Right lobe of liver (tissue), 6 donors: ENCODE measurements at regions not wholly inside any gene's neighbourhood (a gene's known extent, or its start where the extent isn't known, plus 50 kb on each side); places are given as distances from the start of the nearest gene placed in this dataset.

ENCODE experiments used
- ATAC-seq, 4 donors: fragments of 200-7000 bp; cut with Tn5 transposase; one replicate each; pipeline ENCODE4 v1.9.1; 2020; ENCODE audit warnings: mild to moderate bottlenecking in 4 of 4, moderate library complexity in 4 of 4
- DNase-seq, 3 donors: peaks; one replicate each; pipeline ENCODE4 v3.0.0-alpha.2; 2020
- H3K27ac ChIP-seq, 3 donors: fragments of 200-600 bp; one replicate each; pipeline ENCODE4 v1.8.0; 2022
- H3K27me3 ChIP-seq, 2 donors: fragments of 200-600 bp; one replicate each; pipeline ENCODE4 v1.8.0; 2022
- H3K36me3 ChIP-seq, 4 donors: fragments of 200-600 bp; sonication (generic) in 1 of 4; one replicate each; pipeline versions ENCODE4 v1.5.1 to v1.8.0; 2017 to 2022; ENCODE audit warnings: control low read depth in 1 of 4
- H3K4me1 ChIP-seq, 4 donors: fragments of 200-600 bp; sonication (generic) in 1 of 4; one replicate each; pipeline versions ENCODE4 v1.5.1 to v1.8.0; 2017 to 2022; ENCODE audit warnings: control low read depth in 1 of 4
- H3K4me3 ChIP-seq, 3 donors: fragments of 200-600 bp; one replicate each; pipeline ENCODE4 v1.8.0; 2022
- H3K9me3 ChIP-seq, 4 donors: fragments of 200-600 bp; sonication (generic) in 1 of 4; one replicate each; pipeline versions ENCODE4 v1.5.1 to v1.8.0; 2017 to 2022; ENCODE audit warnings: control low read depth in 1 of 4
- POLR2A ChIP-seq: fragments of 450-650 bp; IDR thresholded peaks from one replicate; pipeline ENCODE4 v1.6.1; 2017; ENCODE audit warnings: antibody characterized with exemption, mild to moderate bottlenecking
- WGBS: methylation state at CpG from one replicate; pipeline ENCODE4 v1.1.6; 2018; ENCODE audit warnings: low coverage, low lambda C conversion rate; ENCODE audit not compliant: insufficient coverage; ENCODE audit errors: missing lambda C conversion rate; 5-methylcytosine and 5-hydroxymethylcytosine counted together
- intact Hi-C, 2 donors: fragments of 100-400 bp; cut with DNase I; formaldehyde crosslinking; loops; one replicate each; pipeline versions ENCODE4 v1.11.2 to v1.14.1; 2022
- TF ChIP-seq, protein P1 (sequence below), 4 donors: fragments of 200-600 bp in 3 of 4; fragments of 450-650 bp in 1 of 4; IDR thresholded peaks; one replicate each; pipeline versions ENCODE4 v1.5.1 to v1.8.0; 2016 to 2022; ENCODE audit warnings: antibody characterized with exemption in 4 of 4, mild to moderate bottlenecking in 2 of 4
- donor health status: DM: no; HTN: yes; CAD: no.
- donor health status: DM: no; HTN: no; CAD: no.
- donor health status: DM: no; HTN: no; CAD: no.
- donor health status: DM: no; HTN: yes; CAD: no.
- donor health status: DM: no; HTN: yes; CAD: no.

DNA sequence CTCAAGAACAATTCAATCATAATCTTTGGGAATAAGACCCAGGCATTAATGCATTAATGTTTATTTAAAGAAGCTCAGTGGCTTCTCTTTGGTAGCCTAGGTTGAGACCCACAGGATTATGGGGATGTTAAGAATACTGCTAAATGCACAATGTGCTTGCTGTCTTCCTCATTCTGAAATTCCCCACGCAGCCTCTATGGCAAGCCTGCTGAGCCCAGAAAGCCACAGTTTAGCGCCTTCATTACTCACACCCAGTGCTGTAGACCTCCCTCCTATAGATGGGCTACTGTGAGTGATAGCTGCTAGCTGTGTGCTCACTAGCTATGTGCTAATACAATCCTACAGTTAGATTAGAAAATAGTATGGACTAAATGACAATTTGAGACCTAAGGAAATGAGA is 90.6 kb downstream of the TNFSF13B start:
- 41% methylated on average over 2 of the region's 2 CpGs for WGBS
- H3K4me1 ChIP-seq = no peaks in the 10 kb centered on the region

DNA sequence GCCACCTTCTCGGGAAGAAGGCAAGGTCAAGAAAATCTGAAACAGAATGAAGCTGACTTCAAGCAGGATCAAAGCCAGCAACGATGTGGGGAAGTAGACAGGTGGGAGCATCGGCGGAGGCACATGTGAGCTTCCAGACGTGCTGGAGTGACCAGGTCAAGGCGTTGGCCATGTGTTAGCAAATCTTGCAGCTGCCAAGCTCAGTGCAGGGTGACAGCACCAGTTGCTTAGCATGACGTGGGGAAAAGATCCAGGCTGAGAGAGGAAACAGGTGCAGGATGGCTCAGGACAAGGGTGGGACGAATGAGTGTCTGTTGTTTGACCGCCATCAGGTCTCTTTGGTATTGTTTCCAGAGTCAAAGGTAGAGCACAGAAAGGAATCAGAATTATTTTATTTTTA is 92.3 kb downstream of the TNFSF13B start:
- WGBS = 50% methylated on average over 9 of the region's 9 CpGs
- Histone ChIP-seq H3K36me3 (no peaks in the 10 kb centered on the region), H3K27ac (no peak overlapping the region), H3K4me3 (no peak overlapping the region), H3K9me3 (no peaks in the 10 kb centered on the region), H3K27me3 (no peaks in the 10 kb centered on the region), H3K4me1 (no peaks in the 10 kb centered on the region)
- ATAC-seq (no peak), DNase-seq (no peak)
- intact Hi-C loops = no loop called here
- TF ChIP-seq, protein P1, sequence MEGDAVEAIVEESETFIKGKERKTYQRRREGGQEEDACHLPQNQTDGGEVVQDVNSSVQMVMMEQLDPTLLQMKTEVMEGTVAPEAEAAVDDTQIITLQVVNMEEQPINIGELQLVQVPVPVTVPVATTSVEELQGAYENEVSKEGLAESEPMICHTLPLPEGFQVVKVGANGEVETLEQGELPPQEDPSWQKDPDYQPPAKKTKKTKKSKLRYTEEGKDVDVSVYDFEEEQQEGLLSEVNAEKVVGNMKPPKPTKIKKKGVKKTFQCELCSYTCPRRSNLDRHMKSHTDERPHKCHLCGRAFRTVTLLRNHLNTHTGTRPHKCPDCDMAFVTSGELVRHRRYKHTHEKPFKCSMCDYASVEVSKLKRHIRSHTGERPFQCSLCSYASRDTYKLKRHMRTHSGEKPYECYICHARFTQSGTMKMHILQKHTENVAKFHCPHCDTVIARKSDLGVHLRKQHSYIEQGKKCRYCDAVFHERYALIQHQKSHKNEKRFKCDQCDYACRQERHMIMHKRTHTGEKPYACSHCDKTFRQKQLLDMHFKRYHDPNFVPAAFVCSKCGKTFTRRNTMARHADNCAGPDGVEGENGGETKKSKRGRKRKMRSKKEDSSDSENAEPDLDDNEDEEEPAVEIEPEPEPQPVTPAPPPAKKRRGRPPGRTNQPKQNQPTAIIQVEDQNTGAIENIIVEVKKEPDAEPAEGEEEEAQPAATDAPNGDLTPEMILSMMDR (IDR thresholded peaks at IDR 0.05) = no peak
- no peak for TF ChIP-seq POLR2A

More for the DNA sequence above, 90.6 kb downstream of the TNFSF13B start:
- no peaks in the 10 kb centered on the region for H3K27me3 ChIP-seq
- H3K36me3 ChIP-seq = no peaks in the 10 kb centered on the region
- TF ChIP-seq, protein P1 (IDR thresholded peaks at IDR 0.05) = no peak
- no peak for TF ChIP-seq POLR2A
- H3K4me3 ChIP-seq = no peak overlapping the region
- intact Hi-C loops = no loop called here
- no peak for DNase-seq
- no peak overlapping the region for H3K27ac ChIP-seq
- ATAC-seq = no peak
- H3K9me3 ChIP-seq = no peaks in the 10 kb centered on the region

GRCh38 chr13:108363666-108364065 is 94.1 kb downstream of the TNFSF13B start:
- DNase-seq (no peak), ATAC-seq (no peak)
- Histone ChIP-seq H3K27ac (no peak overlapping the region), H3K36me3 (no peaks in the 10 kb centered on the region), H3K4me3 (no peak overlapping the region), H3K9me3 (no peaks in the 10 kb centered on the region), H3K27me3 (no peaks in the 10 kb centered on the region), H3K4me1 (no peaks in the 10 kb centered on the region)
- intact Hi-C loops = no loop called here
- TF ChIP-seq, protein P1 (IDR thresholded peaks at IDR 0.05) = no peak
- TF ChIP-seq POLR2A = no peak
- WGBS = 52% methylated on average over 5 of the region's 5 CpGs

GRCh38 chr13:108365255-108365654 is 95.7 kb downstream of the TNFSF13B start:
- DNase-seq (no peak), ATAC-seq (no peak)
- intact Hi-C loops = no loop called here
- Histone ChIP-seq H3K27me3 (no peaks in the 10 kb centered on the region), H3K36me3 (no peaks in the 10 kb centered on the region), H3K4me1 (no peaks in the 10 kb centered on the region), H3K27ac (no peak overlapping the region), H3K9me3 (no peaks in the 10 kb centered on the region), H3K4me3 (no peak overlapping the region)
- WGBS = 17% methylated on average over 4 of the region's 4 CpGs
- no peak for TF ChIP-seq POLR2A
- TF ChIP-seq, protein P1 (IDR thresholded peaks at IDR 0.05) = no peak
